Left kidney (tissue), 1 donor: ENCODE measurements at regions not wholly inside any gene's neighbourhood (a gene's known extent, or its start where the extent isn't known, plus 50 kb on each side); places are given as distances from the start of the nearest gene placed in this dataset.
"Not testable (repeated sequence)": the region's sequence is repeated elsewhere in the genome, so short reads cannot be mapped to it uniquely, and the experiment has no call there.

ENCODE experiments used
- DNase-seq: peaks from one replicate; pipeline ENCODE4 v3.0.0-alpha.2; 2013

DNA sequence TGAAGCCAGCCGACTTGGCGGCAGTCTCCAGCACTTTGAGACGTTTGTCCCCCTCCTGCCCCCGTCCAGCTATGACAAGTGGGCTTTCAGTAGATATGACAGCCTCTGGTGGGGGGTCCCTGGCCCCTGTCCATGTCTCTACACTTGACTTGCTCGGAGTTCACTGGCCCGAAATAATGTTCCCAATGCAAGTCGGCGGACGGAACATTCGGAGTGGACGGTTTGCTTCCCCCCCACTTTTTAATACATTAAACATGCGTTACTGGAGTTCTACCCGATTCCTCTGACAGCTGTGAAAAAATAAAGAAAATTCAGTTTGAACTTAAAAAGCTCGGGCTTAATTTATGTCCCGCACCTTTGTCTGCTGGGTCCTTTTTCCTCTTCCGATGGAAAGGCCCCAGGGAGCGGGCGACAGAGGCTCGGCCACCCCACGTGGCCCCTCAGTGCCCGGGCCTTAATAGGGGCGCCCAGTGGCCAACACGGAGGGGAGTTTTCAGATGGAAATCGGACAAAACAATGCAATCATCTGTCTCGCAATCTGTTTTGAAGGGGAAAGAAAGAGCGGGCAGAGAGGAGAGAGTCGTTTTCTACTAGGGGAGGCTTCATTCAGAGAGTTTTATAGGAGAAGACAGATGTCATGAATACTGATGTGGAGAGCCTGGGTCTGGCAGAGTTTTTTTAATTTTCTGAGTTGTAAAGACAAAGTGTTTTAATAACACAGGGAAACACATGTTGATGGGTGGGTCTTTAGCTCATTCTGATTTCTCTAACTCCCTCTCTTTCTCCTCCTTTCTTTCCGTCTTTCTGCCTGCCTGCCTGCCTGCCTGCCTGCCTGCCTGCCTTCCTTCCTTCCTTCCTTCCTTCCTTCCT lies 50.2 kb downstream of the SMIM38 start:
- DNase-seq = no peak

DNA sequence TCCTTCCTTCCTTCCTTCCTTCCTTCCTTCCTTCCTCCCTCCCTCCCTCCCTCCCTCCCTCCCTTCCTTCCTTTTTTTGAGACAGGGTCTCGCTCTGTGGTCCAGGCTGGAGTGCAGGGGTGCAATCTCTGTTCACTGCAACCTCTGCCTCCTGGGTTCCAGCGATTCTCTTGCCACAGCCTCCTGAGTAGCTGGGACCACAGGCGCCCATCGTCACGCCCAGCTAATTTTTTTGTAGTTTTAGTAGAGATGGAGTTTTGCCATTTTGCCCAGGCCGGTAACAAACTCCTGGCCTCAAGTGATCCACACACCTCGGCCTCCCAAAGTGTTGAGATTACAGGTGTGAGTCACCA lies 50.9 kb downstream of the SMIM38 start:
- not testable (repeated sequence) for DNase-seq

- DNase-seq = no peak
Observed at GRCh38 chr11:69207165-69207889, 51.6 kb downstream of the SMIM38 start.

GRCh38 chr11:69208190-69209037 lies 52.7 kb downstream of the SMIM38 start:
- no peak for DNase-seq

DNA sequence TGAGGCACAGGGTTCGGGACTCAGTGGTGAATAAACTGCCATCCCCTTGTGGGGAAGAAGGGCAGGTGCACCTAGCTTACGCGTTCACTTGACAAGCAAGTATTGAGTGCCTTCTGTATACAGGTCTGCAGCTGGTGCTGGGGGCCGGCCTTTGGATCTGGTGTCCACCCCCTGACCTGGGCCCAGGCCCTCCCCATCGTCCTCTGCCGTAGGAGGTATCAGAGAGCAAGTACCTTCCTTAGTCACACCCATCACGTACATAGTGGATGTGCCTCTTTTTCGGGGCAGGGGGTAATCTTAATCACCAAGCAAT lies 53.3 kb downstream of the SMIM38 start:
- DNase-seq = no peak

- DNase-seq = no peak
Observed at GRCh38 chr11:69209421-69210309, 53.9 kb downstream of the SMIM38 start.

GRCh38 chr11:69210310-69211035 lies 54.7 kb downstream of the SMIM38 start:
- DNase-seq = no peak

DNA sequence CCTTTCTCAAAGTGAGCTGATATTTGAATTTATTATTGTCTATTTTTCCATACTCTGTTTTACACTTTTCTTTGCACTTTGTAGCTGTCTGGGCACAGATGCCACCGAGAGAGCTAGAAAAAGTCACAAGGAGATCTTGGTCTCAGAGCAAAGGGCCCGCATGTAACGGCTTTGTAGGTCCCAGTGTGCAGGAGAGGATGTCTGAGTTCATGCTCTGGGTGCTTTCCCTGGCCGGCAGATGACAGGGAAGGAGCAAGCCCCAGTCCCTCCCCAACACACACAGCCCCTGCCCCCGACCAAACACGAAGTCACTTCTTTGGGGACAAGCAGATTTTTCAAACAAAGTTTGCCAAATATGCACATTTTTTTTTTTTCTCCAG lies 55.8 kb downstream of the SMIM38 start:
- no peak for DNase-seq

GRCh38 chr11:69211920-69212797 lies 56.4 kb downstream of the SMIM38 start:
- no peak for DNase-seq

- DNase-seq = no peak
Observed at GRCh38 chr11:69212798-69213110, 57.0 kb downstream of the SMIM38 start.

GRCh38 chr11:69213316-69213715 lies 57.6 kb downstream of the SMIM38 start:
- no peak for DNase-seq

DNA sequence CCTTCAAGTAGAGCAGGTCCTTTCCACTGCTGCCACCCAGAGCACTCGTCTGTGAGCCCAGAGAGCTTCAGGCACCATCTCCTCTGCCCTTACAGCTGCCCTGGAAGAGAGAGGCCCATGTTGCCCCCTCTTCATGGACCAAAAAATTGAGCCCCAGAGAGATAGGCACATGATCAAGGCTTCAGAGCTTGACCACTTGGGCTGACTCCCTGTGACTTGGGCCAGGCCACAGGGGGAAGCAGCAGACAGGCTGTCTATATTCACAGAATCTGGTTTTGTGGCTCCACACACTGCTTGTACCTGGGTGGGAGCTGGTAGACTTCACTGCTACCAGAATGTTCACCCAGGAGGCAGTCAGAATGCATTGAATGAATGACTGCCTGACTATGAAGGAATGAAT lies 58.2 kb downstream of the SMIM38 start:
- DNase-seq = no peak

DNA sequence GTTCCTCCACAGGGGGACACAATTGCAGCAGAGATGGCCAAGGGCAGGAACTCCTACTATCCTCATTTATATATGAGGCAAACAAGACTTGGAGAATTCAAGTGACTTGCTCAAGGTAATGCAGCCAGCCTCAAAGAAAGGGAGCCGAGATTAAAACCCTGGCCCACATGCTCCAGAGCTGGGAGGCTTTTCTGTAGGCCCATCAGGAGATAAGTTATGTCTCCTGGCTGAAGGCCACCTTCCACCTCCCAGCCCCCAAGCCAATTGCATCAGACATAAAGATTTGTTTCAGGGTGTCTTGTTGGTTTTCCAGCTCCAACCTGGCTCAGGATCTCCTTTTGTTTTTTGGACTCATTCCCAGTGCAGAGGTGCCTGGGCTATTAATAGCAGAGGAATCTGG lies 59.5 kb downstream of the SMIM38 start:
- no peak for DNase-seq

- no peak for DNase-seq
Observed at GRCh38 chr11:69215784-69216415, 60.2 kb downstream of the SMIM38 start.

GRCh38 chr11:69216647-69217051 lies 60.9 kb downstream of the SMIM38 start:
- DNase-seq = no peak

GRCh38 chr11:69217276-69218105 lies 61.8 kb downstream of the SMIM38 start:
- DNase-seq = no peak

DNA sequence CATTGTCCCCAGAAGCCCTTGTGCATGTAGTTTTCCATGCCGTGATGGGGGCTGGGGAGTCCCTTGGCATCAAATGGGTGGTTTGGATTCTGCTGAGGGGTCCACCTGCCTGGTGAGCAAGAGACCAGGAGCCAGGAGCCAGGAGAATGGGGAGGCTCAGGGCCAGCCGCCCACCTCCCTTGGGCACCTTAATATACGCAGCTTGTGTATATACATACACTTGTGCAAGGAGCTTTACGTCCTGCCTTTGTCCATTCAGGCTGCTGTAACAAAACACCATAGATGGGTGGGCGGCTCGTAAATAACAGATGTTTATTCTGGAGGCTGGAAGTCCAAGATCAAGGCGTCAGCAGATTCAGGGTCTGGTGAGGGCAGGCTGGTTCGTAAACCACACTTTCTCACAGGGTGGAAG lies 62.5 kb downstream of the SMIM38 start:
- no peak for DNase-seq

GRCh38 chr11:69218946-69219720 lies 63.4 kb downstream of the SMIM38 start:
- DNase-seq = no peak
